GM21360 (cell line): ENCODE measurements at regions not wholly inside any gene's neighbourhood (a gene's known extent, or its start where the extent isn't known, plus 50 kb on each side); places are given as distances from the start of the nearest gene placed in this dataset.
"Not testable (repeated sequence)": the region's sequence is repeated elsewhere in the genome, so short reads cannot be mapped to it uniquely, and the experiment has no call there.

ENCODE experiments used
- ATAC-seq: cut with Tn5 transposase; IDR thresholded peaks from one replicate; pipeline ENCODE4 v1.9.1; 2021; ENCODE audit warnings: mild to moderate bottlenecking, moderate library complexity; ENCODE audit not compliant: unreplicated experiment

DNA sequence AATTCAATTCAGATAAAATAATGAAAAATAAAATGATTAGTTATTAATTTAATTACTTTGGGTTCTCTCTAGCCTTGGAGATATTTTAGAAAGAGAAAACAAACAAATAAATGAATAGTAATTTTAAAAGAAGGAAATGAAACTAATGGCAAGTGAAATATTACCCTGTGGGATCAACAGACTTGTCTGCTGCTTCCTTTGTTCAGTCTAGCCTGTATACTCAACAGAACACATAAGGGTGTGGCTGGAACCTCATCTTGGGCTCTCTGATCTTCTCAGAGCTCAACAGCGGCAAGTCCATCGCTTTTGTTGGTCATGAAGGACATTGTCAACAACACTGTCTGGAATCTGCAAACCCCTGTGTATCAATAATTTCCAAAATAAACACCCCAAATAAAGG is 904.9 kb downstream of the IPMK start:
- ATAC-seq: no peak

- no peak for ATAC-seq
These were observed 914.2 kb downstream of the IPMK start for GRCh38 chr10:57353403-57354003.

- ATAC-seq: no peak
These were observed 916.6 kb downstream of the IPMK start for GRCh38 chr10:57351076-57351475.

GRCh38 chr10:57341294-57341693 is 926.4 kb downstream of the IPMK start:
- ATAC-seq: no peak

- ATAC-seq: no peak
These were observed 928.7 kb downstream of the IPMK start for GRCh38 chr10:57338823-57339558.

DNA sequence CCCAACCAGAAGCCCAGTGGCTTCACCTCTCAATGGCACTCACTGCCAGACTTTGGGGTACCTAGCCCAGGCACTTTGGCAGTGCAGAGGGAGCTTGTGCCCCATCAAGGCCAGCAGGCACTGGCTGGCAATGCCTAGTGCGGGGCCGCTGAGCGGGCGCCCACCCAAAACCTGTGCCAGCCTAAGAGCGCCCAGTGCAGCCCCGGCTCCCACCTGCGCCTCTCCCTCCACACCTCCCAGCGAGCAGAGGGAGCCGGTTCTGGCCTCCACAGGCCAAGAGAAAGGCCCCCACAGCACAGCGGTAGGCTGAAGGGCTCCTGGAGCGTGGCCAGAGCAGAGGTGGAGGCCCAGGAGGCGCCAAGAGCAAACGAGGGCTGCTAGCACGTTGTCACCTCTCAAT is 930.8 kb downstream of the IPMK start:
- ATAC-seq: no peak

DNA sequence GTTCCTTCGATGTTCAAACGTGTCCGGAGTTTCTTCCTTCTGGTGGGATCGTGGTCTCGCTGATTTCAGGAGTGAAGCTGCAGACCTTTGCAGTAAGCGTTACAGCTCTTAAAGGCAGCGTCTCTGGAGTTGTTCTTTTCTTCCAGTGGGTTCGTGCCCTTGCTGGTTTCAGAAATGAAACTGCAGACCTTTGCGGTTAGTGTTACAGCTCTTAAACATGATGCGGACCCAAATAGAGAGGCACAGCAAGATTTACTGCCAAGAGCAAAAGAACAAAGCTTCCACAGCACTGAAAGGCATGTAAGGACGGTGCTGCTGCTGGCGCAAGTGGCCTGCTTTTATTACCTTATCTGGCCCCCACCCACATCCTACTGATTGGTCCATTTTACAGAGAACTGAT is 931.4 kb downstream of the IPMK start:
- no peak for ATAC-seq

GRCh38 chr10:57334523-57334922 is 933.2 kb downstream of the IPMK start:
- no peak for ATAC-seq

DNA sequence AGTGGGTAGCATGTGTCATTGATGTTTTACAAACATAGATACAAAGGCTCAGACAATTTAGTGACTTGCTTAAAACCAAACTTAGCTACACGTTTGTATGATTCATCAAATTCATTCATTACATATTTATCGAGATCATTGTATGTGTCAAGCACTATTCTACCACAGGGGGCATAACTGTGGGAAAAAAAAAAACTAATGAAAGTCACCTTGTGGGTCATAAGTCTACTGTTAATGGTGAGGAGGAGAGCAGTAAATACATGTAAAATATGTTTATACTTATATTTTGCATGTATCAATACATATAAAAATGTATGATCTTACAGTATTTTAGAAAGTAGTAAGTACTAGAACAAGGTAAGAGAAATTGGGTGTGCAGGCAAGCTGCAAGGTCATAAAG is 933.8 kb downstream of the IPMK start:
- no peak for ATAC-seq

DNA sequence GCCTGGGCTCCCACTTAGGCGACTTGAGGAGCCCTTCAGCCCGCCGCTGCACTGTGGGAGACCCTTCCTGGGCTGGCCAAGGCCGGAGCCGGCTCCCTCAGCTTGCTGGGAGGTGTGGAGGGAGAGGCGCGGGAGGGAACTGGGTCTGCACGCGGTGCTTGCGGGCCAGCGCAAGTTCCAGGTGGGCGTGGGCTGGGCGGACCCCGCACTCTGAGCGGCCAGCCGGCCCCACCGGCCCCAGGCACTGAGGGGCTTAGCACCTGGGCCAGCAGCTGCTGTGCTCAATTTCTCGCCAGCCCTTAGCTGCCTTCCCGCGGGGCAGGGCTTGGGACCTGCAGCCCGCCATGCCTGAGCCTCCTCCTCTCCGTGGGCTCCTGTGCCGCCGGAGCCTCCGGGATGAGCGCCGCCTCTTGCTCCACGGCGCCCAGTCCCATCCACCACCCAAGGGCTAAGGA is 946.3 kb downstream of the IPMK start:
- ATAC-seq: not testable (repeated sequence)

DNA sequence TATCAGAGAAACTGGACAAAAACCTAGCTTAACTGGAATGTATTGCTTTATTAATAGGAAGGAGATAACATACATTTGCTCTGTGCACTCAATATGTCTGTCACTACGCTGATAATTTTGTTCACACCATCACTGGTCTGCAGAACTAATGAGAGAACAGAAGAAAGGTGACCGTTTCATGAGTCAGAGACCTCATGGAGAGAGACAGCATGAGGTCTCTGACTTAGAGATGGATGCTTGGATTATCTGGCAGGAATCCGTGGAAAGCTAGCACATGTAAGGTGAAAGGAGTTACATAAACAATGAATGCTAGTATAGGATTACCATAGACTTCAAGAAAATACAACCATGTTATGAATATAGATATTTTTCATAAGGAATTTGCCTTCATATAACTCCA is 947.3 kb downstream of the IPMK start:
- no peak for ATAC-seq

GRCh38 chr10:57314046-57314445 is 953.0 kb upstream of the ZWINT start:
- no peak for ATAC-seq

DNA sequence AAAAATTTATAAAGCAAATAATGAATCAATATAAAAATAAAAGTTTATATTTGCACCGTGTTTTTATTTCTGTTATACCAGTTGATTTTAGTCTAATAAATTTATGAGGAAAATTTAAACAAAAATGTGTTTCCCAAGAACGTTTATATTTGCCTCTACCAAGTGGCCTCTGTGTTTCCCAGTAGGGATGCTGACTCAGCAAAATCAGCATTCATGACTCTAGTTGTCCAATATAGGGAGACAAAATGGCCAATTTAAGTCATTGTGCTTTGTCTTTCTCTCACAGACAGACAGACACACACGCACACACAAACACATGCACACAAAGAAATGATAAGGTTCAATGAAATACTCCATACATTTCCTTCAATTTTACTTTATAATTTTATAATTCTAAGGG is 942.5 kb upstream of the ZWINT start:
- ATAC-seq: no peak

DNA sequence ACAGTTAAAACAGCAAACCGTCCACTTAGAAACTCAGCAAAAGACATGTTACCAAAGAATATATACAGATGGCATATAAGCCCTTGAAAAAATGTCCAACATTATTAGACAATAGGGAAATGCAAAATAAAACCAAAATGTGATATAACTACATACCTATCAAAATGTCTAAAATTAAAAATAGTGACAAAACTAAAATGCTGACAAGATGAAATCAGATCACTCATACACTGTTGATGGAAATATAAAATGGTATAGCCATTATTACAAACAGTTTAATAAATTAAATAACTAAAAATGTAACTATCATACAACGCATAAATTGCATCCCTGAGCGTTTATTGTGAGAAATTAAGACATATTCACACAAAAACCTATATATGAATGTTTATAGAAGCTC is 939.7 kb upstream of the ZWINT start:
- no peak for ATAC-seq

- ATAC-seq: no peak
These were observed 933.6 kb upstream of the ZWINT start for GRCh38 chr10:57294698-57295097.

GRCh38 chr10:57288754-57289153 is 927.7 kb upstream of the ZWINT start:
- ATAC-seq: no peak

GRCh38 chr10:57262892-57263291 is 901.8 kb upstream of the ZWINT start:
- ATAC-seq: no peak

DNA sequence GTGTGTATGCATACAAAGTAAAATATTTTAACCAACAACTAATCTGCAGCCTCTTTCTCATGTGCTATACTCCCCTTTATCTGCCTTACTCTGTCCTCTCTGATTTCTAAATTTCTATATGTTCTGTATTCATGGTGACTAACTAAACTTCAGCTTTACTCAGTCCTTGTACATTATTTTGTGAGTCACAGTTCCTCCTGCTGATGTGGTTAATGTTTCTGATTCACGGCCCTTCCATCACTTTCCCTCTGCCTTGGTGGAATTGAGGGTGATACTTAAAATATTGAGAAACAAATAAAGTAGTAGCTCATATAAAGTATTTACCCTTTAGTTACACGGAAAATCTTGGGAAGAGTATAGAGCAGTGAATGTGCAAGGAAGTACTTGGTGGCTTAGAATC is 899.1 kb upstream of the ZWINT start:
- ATAC-seq: no peak

- ATAC-seq: no peak
These were observed 888.7 kb upstream of the ZWINT start for GRCh38 chr10:57249615-57250281.

GRCh38 chr10:57247271-57247670 is 886.2 kb upstream of the ZWINT start:
- ATAC-seq: no peak

GRCh38 chr10:57225920-57226319 is 864.9 kb upstream of the ZWINT start:
- no peak for ATAC-seq

DNA sequence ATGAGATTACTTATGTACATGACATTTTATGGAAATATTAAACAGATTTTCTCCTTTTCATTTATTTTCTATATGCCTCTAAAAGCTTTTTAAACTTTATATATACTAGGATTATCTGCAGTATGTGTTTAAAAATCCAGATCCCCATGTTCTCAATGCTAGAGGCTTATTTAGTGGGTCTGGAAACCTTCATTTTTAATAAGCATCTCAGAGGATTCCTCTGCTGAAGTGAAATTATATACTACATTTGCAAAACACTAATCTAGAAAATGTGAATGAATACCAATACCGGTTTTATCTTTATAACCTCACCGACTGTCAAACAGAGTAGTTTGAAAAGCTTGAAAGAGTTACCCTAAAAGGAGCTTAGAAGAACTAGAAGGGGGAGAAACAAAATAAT is 863.8 kb upstream of the ZWINT start:
- no peak for ATAC-seq
